ENCODE measurements at regions not wholly inside any gene's neighbourhood (a gene's known extent, or its start where the extent isn't known, plus 50 kb on each side); places are given as distances from the start of the nearest gene placed in this dataset.
"Not testable (repeated sequence)": the region's sequence is repeated elsewhere in the genome, so short reads cannot be mapped to it uniquely, and the experiment has no call there.

DNA sequence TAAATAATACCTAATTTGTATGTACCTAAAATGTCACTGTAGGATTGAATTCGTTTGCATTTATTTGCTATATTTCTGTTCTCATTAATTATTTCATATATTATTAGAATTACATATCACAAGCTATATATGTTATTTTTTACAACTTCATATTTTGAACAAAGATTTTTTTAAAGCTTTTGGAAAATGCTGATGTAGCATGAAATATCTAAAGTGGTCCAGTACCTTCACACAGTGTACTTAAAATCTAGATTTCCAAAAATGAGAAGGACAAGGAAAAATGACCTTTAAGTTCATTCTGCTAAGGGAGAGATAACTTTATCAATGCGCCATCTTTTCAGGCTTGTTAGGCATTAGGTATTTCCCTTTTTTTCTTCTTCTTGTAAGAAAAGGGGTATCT, 71.8 kb downstream of the LARP7 start:
- DNase-seq, result no peak

DNA sequence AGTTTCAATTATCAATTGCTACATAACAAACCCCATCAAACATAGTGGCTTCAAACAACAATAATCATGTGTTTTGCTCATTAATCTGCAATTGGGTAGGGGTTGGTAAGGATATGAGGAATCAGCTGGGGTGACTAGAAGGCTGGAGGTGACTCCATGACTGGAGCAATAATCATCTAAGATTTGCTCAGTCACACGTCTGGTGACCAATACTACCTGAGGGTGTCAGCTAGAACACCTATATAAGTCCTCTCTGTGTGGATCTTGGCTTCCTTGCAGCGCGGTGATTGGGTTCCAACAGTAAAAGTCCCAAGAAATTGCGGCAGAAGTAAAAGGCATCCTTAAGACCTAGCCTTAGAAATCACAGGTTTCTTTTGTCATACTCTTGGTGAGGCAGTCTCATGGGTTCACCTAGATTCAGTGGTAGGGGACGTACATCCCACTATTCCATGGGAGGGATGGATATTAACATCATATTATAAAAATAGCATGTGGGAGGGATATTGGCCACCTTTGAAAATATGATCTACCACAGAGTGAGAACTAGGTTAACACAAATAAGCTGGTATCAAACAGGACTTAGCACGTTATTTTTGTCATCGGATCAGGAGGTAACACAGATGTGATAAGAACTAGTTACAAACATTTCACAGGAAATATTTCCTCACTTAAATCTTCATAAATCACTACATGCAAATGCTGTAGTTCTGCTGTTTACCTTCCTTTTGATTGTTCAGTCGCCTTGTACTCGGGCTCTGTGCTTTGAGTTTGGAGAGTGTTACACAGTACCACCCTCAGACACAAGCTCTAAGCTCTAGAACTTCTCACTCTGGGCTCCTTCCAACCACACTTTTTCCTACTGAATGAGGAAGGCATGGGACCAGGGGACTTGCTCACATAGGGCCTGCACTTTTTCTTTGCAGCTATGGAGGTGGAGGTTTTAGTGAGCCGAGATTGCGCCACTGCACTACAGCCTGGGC, 78.3 kb downstream of the LARP7 start:
- DNase-seq, result no peak

DNA sequence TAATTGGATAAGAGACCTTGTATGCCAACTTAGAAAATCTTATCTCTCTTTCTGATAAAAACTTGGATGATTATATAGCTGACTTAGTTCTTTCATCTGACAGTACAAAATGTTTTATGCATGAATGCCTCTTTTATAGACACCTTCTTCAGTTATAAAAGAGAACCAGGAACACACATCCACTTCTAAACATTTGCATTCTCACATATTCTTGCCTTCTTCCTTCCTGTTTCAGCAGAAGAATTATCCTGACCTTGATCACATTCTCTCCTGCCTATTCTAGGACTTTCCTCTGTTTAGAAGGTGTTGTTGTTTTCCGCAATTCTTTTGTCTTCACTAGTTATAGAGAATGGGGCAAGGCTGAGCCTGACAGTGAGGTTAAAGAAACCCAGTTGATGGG, 80.9 kb downstream of the LARP7 start:
- DNase-seq, result no peak

DNA sequence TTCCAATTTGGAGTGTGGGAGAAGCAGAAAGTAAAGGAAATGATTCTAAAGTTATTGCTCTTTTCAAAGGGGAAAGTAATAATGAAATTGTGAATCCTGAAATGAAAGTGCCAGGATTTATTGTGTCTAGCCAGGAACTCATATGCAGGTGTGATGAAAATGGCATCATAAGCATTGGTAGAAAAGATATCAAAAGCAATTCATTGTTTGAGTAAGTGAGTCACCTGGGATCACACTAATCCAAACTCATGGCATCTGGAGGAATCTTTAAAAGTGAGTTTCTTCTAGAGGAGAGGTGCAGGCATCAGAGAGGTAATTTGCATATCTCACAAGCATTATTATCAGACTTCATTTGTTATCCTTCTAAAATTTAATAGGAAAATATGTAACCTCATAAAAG, 84.7 kb downstream of the LARP7 start:
- DNase-seq, result no peak

DNA sequence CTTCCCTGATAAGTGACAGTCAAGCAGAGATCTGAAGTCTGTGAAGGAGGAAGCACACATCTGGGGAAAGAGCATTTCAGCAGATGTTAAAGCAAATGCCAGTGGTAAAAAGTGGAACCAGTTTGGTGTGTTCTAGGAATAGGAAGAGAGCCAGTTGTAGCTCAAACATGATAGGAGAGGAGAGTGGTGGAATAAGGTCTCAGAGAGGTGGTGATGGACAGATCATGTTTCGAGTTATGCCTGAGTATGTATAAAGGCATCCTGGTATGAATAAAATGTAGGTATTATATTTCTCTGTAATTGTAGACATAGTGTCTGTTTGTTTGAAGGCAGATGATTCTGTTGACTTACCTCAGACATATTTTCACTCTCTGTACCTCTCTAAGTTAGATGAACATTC, 89.1 kb downstream of the LARP7 start:
- no peak for DNase-seq

DNA sequence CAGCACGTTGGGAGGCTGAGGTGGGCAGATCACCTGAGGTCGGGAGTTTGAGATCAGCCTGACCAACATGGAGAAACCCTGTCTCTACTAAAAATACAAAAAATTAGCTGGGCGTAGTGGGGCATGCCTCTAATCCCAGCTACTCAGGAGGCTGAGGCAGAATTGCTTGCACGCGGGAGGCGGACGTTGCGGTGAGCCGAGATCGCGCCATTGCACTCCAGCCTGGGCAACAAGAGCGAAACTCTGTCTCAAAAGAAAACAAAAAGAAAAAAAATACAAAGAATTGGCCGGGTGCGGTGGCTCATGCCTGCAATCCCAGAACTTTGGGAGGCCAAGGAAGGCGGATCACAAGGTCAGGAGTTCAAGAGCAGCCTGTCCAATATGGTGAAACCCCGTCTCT, 90.8 kb downstream of the LARP7 start:
- not testable (repeated sequence) for DNase-seq

DNA sequence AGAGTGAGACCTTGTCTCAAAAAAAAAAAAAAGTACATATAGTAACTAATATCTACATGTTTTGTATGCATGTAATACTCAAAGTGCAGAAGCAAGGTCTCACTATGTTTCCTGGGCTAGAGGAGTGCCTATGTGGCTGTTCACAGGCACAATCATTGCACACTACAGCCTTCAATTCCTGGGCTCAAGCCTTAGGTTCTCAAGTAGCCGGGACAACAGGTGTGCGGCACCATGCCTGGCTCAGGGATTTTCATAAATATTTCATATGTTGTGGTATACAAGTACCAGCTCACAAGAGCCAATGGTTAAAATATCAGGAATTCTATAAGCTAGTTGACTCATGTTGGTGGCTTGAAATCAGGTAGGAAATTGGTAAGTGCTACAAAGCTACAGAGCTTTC, 94.8 kb downstream of the LARP7 start:
- no peak for DNase-seq

DNA sequence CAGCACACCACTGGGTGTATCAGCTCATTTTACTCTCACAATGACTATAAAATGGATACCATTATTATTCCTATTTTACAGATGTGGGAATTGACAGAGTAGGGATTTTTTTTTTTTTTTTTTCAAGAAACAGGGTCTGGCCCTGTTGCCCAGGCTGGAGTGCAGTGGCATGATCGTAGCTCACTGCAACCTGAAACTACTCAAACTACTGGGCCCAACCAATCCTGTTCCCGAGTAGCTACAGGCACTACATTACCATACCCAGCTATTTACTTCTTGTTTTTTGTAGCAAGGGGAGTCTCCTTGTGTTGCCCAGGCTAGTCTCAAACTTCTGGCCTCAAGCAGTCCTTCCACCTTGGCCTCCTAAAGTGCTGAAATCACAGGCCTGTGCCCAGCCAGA, 95.2 kb downstream of the LARP7 start:
- DNase-seq, result no peak

DNA sequence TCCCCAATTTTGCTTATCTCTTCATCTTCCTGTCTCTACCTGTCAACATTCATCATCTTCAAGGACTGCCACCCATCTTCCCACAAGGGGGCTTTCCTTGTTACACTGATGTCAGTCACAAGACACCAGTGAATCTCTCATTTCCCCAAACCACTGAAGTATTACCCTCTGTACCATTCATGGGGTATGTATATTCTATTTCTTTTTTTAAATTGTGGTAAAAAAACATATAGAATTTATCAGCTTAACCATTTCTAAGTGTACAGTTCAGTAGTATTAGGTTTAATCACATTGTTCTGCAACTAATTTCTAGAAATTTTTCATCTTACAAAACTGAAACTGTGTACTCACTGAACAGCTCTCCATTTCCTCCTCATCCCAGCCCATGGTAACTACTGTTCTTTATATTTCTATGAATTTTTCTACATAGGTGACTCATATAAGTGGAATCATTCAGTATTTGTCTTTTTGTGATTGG, 98.6 kb downstream of the LARP7 start:
- DNase-seq, result no peak

DNA sequence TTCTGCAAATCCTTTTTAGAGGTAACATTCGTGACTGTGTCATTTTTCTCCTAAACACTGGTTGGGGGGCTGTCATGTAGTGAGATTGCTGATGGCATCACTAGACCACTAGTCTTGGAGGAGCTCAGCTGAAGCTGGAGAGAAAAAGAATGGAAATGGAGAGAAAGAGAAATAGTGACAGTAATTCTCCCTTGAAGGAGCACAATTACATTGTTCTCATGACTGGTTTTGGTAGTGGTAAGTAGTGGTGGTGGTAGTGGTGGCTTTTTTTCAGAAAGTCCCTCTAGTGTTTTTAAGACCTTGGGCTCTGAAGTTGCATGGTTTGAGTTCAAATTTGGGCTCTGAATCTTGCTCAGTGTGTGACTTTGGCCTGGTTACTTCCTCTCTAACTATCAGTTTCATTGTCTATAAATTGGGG, 99.8 kb downstream of the LARP7 start:
- DNase-seq, result no peak

DNA sequence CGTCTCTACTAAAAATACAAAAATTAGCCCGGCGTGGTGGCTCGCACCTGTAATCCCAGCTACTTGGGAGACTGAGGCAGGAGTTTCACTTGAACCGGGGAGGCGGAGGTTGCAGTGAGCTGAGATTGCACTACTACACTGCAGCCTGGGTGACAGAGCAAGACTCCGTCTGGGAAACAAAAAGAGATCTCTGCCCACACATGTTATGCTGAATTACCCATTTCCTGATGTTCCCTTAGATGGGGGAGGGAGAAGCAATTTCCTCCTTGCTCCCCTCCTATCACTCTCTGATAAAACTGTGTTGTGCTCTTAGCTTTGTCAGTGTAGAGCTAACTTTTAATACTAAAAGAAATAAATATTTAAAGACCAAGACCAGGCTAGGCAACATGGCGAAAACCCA, 102.5 kb downstream of the LARP7 start:
- DNase-seq, result no peak

DNA sequence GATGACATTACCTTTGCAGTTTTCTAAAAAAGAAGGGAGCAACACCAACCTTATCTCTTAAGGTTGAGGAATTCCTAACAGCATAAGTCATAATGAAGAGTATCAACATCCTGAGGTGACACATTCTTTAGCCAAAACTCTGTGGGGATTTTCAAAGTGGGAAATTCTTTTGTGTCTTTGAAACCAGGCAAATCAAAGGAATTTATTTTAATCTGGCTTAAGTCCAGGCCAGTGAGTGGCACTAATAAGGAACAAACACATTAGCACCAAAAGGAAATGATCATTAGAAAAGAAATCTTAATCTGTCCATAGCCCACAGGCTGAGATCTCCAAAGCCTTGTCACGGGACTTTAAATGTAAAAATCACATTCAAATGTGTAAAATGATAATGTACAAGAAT, 110.1 kb downstream of the LARP7 start:
- DNase-seq, result no peak

DNA sequence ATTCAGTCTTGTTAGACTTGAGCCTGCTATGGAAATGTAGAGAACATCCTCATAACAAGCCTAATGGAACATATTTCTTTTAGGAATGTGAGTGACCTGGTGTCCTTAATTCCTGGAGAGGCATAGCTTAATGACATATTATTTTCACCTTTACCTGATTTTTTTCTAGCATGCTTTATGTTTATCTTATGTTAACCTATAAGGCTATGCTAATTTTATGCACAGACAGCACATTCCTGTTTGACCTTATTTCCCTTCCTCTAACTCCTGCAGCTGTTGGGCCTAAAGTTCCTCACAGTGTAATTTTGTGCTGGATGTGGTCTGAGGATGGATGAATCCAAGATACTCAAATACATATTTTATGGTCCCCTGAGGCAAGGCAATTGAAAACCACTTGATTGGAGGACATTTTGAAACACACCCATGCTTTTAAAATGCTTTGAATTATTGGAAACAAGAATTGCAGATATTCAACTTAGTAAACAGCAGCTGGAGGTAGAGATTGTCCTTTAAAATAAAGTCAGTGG, 111.5 kb downstream of the LARP7 start:
- DNase-seq, result no peak

DNA sequence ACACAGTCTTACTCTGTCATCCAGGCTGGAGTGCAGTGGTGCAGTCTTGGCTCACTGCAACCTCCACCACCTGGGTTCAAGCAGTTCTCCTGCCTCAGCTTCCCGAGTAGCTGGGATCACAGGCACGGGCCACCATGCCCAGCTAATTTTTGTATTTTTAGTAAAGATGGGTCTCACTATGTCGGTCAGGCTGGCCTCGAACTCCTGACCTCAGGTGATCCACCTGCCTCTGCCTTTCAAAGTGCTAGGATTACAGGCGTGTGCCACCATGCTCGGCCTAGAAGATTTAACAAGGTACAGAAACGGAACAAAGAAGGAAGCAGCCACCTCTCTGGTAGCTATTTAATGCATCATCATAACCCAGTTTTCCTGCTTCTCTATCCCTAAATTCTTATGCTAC, 113.8 kb downstream of the LARP7 start:
- not testable (repeated sequence) for DNase-seq

DNA sequence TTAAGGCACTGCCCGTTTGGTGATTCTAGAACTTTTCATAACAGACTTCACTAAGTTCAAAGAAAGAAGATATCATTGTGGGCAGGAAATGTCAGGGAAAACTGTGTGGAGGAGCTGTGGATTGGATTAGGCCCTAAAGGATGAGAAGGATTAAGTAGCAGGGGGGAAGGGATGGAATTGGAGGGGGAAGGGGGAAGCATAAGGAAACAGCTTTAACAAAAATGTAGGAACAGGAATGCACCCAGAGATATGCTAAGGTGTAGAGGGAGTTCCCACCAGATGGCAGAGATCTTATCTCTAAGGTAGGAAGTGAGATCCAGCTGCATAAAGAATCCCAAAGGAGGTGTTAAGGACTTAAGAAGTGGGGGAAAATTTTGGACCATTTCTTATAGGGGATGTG, 114.5 kb downstream of the LARP7 start:
- no peak for DNase-seq

DNA sequence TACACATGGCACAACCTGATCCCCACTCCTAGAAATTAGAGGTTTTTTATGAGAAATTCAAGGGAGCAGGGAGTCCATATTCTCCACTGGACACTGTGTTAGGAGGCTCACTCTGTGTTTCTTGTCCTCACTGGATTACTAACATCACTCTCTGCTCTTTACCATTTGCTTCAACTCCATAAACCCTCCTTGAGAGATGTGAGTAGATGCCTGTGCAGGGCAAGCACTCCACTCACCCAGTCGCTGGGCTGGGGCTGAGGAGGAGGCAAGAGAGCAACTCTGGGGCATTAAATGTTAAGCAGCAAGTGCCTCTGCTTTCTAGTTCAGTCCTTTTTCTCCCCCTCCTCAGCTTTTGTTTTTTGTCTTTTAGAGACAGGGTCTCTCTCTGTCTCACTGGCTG, 115.1 kb downstream of the LARP7 start:
- no peak for DNase-seq

DNA sequence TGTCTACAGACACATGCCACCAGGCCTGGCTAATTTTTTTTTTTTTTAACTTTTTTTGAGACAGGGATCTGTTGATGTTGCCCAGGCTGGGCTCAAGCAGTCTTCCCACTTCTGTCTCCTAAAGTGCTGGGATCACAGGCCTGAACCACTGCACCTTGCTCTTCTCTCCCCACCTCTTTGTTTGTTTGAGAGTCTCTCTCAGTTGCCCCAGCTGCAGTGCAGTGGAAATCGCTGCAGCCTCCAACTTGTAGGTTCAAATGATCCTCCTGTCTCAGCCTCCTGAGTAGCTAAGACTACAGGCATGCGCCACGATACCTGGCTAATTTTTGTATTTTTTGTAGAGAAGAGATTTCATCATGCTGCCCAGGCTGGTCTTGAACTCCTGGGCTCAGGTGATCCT, 115.6 kb downstream of the LARP7 start:
- DNase-seq, result no peak

DNA sequence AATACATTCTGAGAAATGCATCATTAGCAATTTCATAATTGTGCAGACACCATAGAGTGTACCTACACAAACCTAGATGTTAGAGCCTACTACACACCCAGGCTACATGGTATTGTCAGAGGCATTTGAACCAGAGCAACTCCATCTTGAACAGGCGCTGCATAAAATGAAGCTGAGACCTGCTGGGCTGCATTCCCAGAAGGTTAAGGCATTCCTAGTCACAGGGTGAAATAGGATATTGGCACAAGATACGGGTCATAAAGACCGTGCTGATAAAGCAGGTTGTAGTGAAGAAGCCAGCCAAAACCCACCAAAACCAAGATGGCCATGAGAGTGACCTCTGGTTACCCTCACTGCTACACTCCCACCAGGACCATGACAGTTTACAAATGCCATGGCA, 116.4 kb downstream of the LARP7 start:
- no peak for DNase-seq

DNA sequence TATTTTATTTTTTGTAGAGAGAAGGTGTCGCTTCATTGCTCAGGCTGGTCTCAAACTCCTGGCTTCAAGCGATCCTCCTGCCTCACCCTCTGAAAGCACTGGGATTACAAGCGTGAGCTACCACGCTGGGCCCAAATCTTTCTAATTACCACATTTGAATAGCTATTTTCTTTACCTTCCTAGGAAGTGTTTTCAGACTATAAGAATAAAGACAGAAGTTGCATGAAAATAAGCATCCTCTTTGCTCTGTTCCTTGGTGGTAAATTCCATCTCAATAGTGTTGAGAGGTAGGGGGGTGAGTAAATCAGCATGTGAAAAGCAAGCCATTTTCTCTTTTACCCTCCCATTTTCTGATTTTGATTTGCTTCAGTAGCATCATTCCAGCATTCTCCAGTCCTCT, 122.4 kb downstream of the LARP7 start:
- DNase-seq, result no peak

DNA sequence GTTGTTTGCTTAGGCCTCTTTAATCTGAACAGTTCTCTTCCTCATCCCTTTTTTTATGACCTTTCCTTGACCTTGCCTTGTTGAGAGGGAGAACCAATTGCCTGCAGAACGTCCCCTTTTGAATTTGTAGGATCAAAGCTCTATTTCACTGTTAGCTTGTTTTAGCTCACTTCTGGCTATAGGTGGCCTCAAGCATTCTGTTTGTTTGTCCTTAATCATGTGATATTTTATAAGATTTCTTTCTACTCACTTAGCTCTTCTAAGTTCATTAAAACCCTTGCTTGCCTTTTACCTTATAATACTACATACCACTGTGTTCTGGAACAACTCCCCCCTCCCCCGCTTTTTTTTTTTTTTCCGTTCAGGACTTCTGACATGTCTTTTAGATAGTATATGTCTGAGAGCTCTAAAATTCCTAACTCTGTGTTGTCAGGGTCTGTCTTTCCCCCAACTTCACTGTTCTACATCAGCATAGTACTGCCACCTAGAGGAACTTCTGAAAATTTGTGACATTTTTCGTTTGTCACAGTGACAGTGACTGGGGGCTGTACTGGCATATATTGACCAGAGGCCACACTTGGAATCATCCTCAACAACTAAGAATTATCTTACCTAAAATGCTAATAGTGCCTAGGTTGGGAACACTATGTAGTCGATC, 128.5 kb downstream of the LARP7 start:
- DNase-seq, result peak in 1 of 56 donors; percentile 6

DNA sequence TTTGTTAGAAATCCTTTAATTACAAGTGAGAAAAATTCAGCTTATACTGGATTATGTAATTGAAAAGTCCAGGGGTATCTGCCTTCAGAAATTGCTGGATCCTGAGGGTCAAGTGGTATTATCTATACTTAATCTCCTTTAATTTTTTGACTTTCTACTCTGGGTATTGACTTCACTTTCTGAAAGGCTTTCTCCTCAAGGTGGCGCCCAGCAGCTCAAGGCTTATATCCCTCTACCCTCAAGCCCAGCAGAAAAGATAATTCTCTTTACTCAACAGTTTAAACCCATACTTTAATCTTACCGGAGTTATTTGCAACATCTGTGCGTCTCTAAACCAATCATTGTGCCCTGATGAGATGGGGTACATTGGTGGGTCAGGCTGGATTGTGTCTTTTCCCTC, 129.5 kb downstream of the LARP7 start:
- peak in 4 of 56 donors; percentile 2 to 46 (median 4) for DNase-seq

DNA sequence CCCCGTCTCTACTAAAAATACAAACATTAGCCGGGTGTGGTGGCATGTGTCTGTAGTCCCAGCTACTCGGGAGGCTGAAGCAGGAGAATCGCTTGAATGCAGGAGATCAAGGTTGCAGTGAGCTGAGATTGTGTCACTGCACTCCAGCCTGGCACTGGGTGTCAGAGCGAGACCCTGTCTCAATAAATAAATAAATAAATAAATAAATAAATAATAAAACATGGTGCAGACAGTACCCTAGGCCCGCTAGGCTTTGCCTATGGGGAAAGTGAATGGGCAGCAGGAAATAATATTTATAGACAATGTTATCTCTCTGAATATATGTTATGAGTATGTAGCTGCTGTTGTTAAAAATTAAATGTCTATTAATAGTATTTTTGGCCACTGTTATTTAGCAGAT, 130.4 kb downstream of the LARP7 start:
- DNase-seq, result no peak

DNA sequence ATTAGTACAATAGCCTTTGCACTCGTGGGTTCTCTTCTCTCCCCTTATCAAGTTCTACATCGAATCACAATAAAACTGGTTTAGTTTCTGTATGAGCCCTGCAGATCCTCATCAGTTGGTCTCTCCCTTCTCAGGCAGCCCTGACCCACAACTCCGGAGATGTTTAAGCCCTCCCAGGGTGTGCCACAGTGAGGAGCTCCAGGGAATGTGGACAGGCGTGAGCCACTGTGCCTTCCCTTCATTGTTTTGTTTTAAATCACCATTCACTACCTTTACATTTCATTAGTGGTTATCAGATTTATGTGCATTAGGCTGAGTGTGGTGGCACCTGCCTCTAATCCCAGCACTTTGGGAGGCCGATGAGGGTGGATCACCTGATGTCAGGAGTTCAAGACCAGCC, 133.2 kb downstream of the LARP7 start:
- no peak for DNase-seq
